ENCODE measurements at regions not wholly inside any gene's neighbourhood (a gene's known extent, or its start where the extent isn't known, plus 50 kb on each side); places are given as distances from the start of the nearest gene placed in this dataset.
"Not testable (repeated sequence)": the region's sequence is repeated elsewhere in the genome, so short reads cannot be mapped to it uniquely, and the experiment has no call there.

DNA sequence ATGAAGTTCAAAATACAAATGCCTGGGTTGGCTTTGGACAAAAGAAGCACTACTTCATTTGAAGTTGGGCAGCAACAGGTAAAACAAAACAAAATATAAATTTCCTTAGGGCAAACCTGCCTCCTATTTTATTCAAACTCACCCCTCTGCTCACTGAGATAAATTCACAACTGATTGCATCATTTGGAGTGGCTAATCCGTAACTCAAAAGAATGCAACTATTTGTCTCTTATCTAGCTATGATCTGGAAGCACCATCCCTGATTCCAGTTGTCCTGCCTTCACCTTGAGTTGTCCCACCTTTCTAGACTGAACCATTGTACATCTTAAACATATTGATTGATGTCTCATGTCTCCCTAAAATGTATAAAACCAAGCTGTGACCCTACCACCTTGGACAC, 145.0 kb downstream of the CCER1 start:
- H3K36me3 Mint-ChIP-seq (ENCODE audit: low read depth), result no peaks in the 10 kb centered on the region
- H3K4me3 Mint-ChIP-seq, result no peak overlapping the region
- H3K27me3 Mint-ChIP-seq (ENCODE audit: low read depth), result no peaks in the 10 kb centered on the region
- H3K27ac Mint-ChIP-seq, result no peak overlapping the region
- no peaks in the 10 kb centered on the region for H3K4me1 Mint-ChIP-seq (ENCODE audit: low read depth)
- H3K9me3 Mint-ChIP-seq, result no peaks in the 10 kb centered on the region

DNA sequence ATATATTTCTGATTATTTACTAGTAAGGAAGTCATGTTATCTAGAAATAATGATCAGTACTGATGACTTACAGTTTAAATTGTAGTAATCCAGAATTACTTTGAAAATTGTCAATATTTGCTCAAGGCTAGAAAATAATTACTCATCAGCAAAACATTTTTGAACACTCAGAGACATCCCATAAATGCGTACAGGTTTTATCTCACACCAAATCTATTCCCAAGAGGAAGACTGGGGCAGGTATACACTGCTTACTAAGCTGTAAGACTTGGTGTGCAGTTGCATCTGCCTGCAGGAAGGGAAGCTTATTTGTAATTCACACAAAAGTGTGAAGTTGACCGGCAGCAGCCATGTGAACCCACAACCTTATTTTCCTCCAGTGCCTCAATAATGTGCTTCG, 146.4 kb downstream of the CCER1 start:
- H3K27me3 Mint-ChIP-seq (ENCODE audit: low read depth), result no peaks in the 10 kb centered on the region
- no peak overlapping the region for H3K4me3 Mint-ChIP-seq
- H3K27ac Mint-ChIP-seq, result no peak overlapping the region
- H3K4me1 Mint-ChIP-seq (ENCODE audit: low read depth), result no peaks in the 10 kb centered on the region
- no peaks in the 10 kb centered on the region for H3K36me3 Mint-ChIP-seq (ENCODE audit: low read depth)
- H3K9me3 Mint-ChIP-seq, result no peaks in the 10 kb centered on the region

DNA sequence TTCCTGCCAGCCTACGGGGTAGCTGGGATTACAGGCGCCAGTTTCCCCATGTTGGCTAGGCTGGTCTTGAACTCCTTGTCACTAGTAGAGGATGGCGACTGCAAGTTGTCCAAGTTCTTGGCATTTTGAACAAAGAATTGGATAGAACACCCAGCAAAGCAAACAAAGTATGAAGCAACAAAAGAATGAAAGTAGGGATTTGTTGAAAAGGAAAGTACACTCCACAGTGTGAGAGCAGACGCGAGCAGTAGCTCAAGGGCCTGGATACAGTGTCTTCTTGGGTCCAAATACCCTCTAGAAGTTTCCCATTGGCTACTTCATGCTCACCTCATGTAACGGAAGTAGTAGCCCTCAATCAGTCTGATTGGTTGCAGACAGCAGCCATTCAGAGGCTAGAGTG, 152.2 kb downstream of the CCER1 start:
- Mint-ChIP-seq H3K36me3 (ENCODE audit: low read depth) (no peaks in the 10 kb centered on the region), H3K4me3 (no peak overlapping the region), H3K27ac (no peak overlapping the region)

DNA sequence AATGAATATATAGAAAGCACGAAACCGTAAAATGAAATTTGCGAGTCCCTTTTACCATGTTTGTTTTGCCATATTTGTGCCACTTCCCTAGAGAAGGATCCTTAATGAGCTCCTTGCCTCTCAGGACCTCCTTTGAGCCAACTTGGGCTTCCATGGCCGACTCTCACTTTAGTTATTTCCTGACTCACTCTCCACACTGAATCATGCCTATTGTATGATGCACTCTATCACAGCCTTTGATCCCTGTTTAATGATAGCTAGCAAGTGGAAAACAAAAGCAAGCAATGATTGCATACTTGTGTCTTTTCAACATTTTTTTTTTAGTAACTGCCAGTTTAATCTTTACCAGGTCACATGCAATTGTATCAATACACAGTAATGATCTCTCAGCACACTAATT, 153.2 kb downstream of the CCER1 start:
- no peaks in the 10 kb centered on the region for H3K27me3 Mint-ChIP-seq (ENCODE audit: low read depth)
- no peak overlapping the region for H3K4me3 Mint-ChIP-seq
- no peaks in the 10 kb centered on the region for H3K9me3 Mint-ChIP-seq
- H3K27ac Mint-ChIP-seq, result no peak overlapping the region
- no peaks in the 10 kb centered on the region for H3K4me1 Mint-ChIP-seq (ENCODE audit: low read depth)
- no peaks in the 10 kb centered on the region for H3K36me3 Mint-ChIP-seq (ENCODE audit: low read depth)

More for the DNA sequence above, 152.2 kb downstream of the CCER1 start:
- Mint-ChIP-seq H3K9me3 (no peaks in the 10 kb centered on the region), H3K4me1 (ENCODE audit: low read depth) (no peaks in the 10 kb centered on the region), H3K27me3 (ENCODE audit: low read depth) (no peaks in the 10 kb centered on the region)

DNA sequence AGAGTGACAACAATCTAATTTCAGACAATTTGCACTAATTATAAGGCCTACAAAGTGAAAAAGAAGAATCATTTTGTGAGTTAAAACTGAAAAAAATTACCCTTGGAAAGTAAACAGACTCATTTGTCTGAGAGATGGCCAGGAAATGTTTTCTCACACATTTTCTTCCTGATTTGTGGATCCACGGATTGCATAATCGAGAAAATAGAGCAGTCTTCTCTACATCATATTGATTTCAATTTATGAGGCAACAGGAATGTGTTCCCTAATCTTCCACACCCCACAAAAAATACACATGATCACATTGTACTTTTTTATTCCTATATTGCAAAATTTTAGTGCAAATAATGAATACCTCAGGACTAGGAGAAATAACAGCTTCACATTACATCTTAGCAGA, 160.8 kb downstream of the CCER1 start:
- Mint-ChIP-seq H3K27ac (no peak overlapping the region), H3K27me3 (ENCODE audit: low read depth) (no peaks in the 10 kb centered on the region), H3K4me3 (no peak overlapping the region), H3K4me1 (ENCODE audit: low read depth) (no peaks in the 10 kb centered on the region), H3K36me3 (ENCODE audit: low read depth) (no peaks in the 10 kb centered on the region), H3K9me3 (no peaks in the 10 kb centered on the region)

DNA sequence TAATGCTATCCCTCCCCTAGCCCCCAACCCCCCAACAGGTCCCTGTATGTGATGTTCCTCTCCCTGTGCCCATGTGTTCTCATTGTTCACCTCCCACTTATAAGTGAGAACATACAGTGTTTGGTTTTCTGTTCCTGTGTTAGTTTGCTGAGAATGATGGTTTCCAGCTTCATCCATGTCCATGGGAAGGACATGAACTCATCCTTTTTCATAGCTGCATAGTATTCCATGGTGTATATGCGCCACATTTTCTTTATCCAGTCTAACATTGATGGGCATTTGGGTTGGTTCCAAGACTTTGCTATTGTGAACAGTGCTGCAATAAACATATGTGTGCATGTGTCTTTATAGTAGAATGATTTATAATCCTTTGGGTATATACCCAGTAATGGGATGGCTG, 162.3 kb downstream of the CCER1 start:
- H3K36me3 Mint-ChIP-seq (ENCODE audit: low read depth); H3K9me3 Mint-ChIP-seq; H3K4me3 Mint-ChIP-seq; H3K4me1 Mint-ChIP-seq (ENCODE audit: low read depth); H3K27ac Mint-ChIP-seq; H3K27me3 Mint-ChIP-seq (ENCODE audit: low read depth): not testable (repeated sequence)

DNA sequence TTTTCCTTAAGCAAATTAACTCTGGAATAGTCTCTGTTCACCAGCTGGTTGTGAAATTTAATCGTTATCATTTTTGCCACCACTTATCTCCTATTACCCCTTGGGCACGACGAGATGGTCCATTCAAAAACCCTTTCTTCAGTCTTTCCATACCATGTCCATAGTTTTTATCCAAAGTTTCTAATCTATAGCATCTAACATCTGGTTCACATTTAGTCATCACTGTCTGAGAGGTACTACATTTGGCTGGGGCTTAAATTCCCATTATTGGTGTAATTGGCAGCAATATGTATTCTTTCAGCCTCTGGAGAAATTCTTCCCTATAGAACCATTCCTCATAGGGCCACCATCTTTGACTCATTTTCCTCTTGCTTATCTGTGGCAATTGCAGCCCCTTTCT, 163.5 kb downstream of the CCER1 start:
- Mint-ChIP-seq H3K27ac (no peak overlapping the region), H3K9me3 (no peaks in the 10 kb centered on the region), H3K4me3 (no peak overlapping the region), H3K4me1 (ENCODE audit: low read depth) (no peaks in the 10 kb centered on the region), H3K27me3 (ENCODE audit: low read depth) (no peaks in the 10 kb centered on the region), H3K36me3 (ENCODE audit: low read depth) (no peaks in the 10 kb centered on the region)

DNA sequence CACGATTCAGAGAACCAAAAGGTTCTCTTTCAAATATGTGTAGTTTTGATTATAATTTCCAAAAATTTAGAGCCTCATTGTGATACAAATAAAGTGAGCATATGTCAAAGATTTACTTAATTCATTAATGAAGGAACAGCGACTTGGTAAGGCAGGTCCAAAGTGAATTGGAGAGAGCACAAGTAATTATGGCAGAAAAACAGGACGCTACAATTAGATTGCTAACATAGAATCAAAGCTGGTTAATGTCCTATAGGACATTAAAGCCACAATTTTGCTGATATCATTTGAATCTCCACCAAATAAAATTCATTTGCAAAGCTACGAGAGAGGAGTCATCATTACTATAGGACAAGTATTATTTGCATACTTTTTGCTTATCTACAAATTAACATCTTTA, 164.2 kb downstream of the CCER1 start:
- H3K4me3 Mint-ChIP-seq, result no peak overlapping the region

DNA sequence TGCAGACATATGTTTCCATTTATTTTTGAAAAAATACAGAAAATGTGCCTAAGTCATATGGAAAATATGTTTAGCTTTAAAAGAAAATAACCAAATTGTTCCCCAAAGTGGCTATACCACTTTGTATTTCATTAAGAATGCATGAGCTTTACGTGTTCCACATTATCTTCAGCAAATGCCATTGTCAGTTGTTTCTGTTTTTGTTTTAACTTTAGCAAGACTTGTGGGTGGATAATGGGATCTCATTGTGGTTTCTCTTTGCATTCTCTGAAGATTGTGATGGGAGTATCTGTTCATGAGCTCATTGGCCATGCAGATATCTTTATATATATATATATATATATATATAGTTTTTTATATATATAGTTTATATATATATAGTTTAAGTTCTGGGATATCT, 181.5 kb downstream of the CCER1 start:
- Mint-ChIP-seq H3K4me3 (no peak overlapping the region), H3K4me1 (ENCODE audit: low read depth) (no peaks in the 10 kb centered on the region), H3K27ac (no peak overlapping the region), H3K9me3 (no peaks in the 10 kb centered on the region), H3K36me3 (ENCODE audit: low read depth) (no peaks in the 10 kb centered on the region), H3K27me3 (ENCODE audit: low read depth) (no peaks in the 10 kb centered on the region)

More for the DNA sequence above, 164.2 kb downstream of the CCER1 start:
- no peak overlapping the region for H3K27ac Mint-ChIP-seq
- no peaks in the 10 kb centered on the region for H3K27me3 Mint-ChIP-seq (ENCODE audit: low read depth)
- no peaks in the 10 kb centered on the region for H3K4me1 Mint-ChIP-seq (ENCODE audit: low read depth)
- H3K9me3 Mint-ChIP-seq, result no peaks in the 10 kb centered on the region
- no peaks in the 10 kb centered on the region for H3K36me3 Mint-ChIP-seq (ENCODE audit: low read depth)

DNA sequence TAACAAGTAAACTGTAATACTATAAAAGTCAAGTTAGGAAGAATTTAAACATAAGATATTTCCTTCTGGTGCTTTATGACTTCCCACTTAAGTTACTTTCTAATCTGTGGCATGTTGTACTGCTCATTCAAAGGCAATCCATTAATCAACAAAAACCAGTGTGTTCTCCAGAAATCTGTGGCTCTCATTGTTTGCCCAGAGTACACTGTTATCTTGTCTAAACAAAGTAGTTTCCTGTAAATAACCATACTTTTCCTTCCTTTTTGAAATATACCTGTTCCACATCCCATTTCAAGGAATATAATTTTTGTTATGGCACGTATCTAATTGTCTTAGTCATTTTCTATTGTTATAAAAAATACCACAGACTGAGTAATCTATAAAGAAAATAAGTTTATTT, 184.1 kb downstream of the CCER1 start:
- Mint-ChIP-seq H3K36me3 (ENCODE audit: low read depth) (no peaks in the 10 kb centered on the region), H3K4me1 (ENCODE audit: low read depth) (no peaks in the 10 kb centered on the region), H3K27me3 (ENCODE audit: low read depth) (no peaks in the 10 kb centered on the region), H3K9me3 (no peaks in the 10 kb centered on the region), H3K4me3 (no peak overlapping the region), H3K27ac (no peak overlapping the region)

DNA sequence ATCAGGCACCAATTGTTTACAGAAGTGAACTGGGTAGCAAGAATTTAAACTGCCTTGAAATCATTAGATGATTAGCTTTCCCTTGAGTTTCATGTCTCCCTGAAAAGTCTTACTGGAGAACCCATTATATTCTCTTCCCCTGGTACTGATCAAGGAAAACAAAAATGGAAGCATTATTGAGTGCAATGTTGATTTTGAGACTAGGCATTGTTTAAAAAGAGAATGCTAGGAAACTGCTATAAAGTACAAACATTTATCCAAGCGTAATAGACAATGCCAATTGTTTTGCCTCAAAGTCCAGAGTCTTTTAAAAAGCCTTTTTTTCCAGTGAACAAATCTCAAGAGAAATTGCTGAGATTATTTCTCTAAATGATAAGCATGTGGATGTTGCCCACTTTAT, 197.0 kb downstream of the CCER1 start:
- H3K4me3 Mint-ChIP-seq, result no peak overlapping the region
- peaks cover 3% of the 10 kb centered on the region for H3K9me3 Mint-ChIP-seq
- H3K27ac Mint-ChIP-seq, result no peak overlapping the region
- no peaks in the 10 kb centered on the region for H3K36me3 Mint-ChIP-seq (ENCODE audit: low read depth)
- H3K4me1 Mint-ChIP-seq (ENCODE audit: low read depth), result no peaks in the 10 kb centered on the region
- no peaks in the 10 kb centered on the region for H3K27me3 Mint-ChIP-seq (ENCODE audit: low read depth)

DNA sequence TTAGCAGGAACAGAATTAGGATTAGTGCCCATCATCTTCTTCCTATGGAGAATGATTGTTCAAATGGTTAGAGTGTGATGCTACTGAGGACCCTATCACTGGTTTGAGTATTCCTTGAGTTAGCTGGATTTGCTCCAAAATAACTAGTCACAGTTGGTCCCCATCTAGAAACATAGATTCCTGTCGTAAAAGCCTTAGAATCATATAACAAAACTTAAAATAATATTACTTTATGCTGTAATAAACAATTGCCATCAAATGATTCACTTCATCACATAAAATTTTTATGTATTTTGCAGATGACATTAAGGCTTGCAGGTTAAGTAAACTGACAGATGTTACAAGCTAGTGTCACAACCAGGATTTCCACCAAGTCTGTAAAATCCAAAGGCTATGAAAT, 209.8 kb downstream of the CCER1 start:
- Mint-ChIP-seq H3K4me1 (ENCODE audit: low read depth) (no peaks in the 10 kb centered on the region), H3K4me3 (no peak overlapping the region), H3K27me3 (ENCODE audit: low read depth) (no peaks in the 10 kb centered on the region), H3K27ac (no peak overlapping the region), H3K9me3 (peaks cover 4% of the 10 kb centered on the region), H3K36me3 (ENCODE audit: low read depth) (no peaks in the 10 kb centered on the region)

DNA sequence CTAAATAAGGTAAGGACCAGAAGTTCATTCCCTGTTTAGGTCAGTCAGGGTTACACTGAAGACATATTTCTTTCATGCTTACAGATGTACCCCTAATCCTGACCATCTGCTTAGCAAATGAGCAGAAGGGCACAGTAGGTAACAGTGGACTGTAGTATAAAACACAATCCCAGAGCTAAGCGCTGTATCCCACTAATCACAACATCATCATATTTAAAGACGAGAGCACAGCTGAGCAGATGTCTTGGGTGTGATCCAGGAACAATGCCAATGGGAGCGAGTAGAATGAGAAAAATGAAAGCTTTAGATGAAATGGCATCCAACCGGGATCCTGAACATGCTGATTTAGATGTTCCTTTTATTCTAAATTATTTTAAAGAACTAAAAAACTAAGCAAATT, 213.4 kb downstream of the CCER1 start:
- peaks cover 4% of the 10 kb centered on the region for H3K9me3 Mint-ChIP-seq
- H3K36me3 Mint-ChIP-seq (ENCODE audit: low read depth), result no peaks in the 10 kb centered on the region
- H3K27ac Mint-ChIP-seq, result no peak overlapping the region
- no peaks in the 10 kb centered on the region for H3K4me1 Mint-ChIP-seq (ENCODE audit: low read depth)
- H3K27me3 Mint-ChIP-seq (ENCODE audit: low read depth), result no peaks in the 10 kb centered on the region
- H3K4me3 Mint-ChIP-seq, result no peak overlapping the region

DNA sequence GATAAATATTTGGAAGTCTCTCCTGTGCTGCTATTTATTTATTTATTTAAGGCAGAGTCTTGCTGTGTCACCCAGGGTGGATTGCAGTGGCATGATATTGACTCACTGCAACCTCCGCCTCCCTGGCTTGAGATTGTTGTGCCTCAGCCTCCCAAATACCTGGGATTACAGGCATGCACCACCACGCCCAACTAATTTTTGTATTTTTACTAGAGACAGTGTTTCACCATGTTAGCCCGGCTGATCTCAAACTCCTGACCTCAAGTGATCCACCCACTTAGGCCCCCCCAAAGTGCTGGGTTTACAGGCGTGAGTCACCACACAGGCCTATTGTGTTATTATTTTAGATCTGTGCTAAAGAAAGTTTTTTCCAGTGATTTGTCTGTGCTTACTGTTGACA, 225.2 kb downstream of the CCER1 start:
- Mint-ChIP-seq H3K27ac (no peak overlapping the region), H3K4me3 (no peak overlapping the region), H3K36me3 (ENCODE audit: low read depth) (no peaks in the 10 kb centered on the region), H3K4me1 (ENCODE audit: low read depth) (no peaks in the 10 kb centered on the region), H3K9me3 (no peaks in the 10 kb centered on the region), H3K27me3 (ENCODE audit: low read depth) (no peaks in the 10 kb centered on the region)

DNA sequence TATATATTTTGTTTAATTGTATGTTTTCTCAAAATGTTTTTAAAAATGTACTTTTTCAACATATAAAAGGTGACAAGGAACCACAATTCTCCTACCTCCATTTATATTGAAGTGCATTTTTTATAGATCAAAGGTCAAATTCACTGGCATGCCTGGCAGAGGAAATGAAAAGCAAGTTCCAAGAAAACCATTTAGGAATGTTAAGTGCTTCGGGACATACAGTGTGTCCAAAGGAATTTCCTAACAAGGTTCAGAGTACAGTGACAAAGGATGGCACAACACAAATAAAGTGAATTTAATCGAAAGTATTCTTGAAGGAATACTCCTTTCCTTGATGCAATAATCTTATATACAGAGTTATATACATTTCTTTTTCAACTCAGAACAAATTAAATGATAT, 242.3 kb downstream of the CCER1 start:
- Mint-ChIP-seq H3K4me1 (ENCODE audit: low read depth) (no peaks in the 10 kb centered on the region), H3K9me3 (no peaks in the 10 kb centered on the region), H3K27me3 (ENCODE audit: low read depth) (no peaks in the 10 kb centered on the region), H3K4me3 (no peak overlapping the region), H3K27ac (no peak overlapping the region), H3K36me3 (ENCODE audit: low read depth) (no peaks in the 10 kb centered on the region)

DNA sequence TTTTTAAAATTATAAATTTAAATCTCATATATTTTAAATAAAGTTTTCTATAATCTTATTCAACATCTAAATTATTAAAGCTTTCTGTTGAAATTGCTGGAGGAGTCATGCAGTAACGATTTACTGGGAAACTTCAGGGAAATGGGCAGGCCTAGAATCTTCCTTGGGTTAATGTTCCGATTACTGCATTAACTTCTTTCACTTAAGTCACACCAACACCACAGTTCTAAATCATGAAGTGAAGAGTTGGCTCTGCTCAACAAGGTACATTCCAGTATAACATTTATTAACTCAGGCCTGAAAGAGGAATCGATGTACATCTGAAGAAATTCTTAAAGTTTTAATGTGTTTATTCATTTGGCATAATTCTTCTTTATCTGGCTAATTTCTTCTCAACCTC, 244.3 kb downstream of the CCER1 start:
- H3K27ac Mint-ChIP-seq, result no peak overlapping the region
- no peaks in the 10 kb centered on the region for H3K4me1 Mint-ChIP-seq (ENCODE audit: low read depth)
- no peaks in the 10 kb centered on the region for H3K36me3 Mint-ChIP-seq (ENCODE audit: low read depth)
- no peaks in the 10 kb centered on the region for H3K9me3 Mint-ChIP-seq
- H3K4me3 Mint-ChIP-seq, result no peak overlapping the region
- H3K27me3 Mint-ChIP-seq (ENCODE audit: low read depth), result no peaks in the 10 kb centered on the region

All from T-helper 1 cell treated with Interleukin-12 subunit alpha and Interleukin-12 subunit beta and Interleukin-4 antibody, amounts not matched to agents 30 μg/mL and 1 μg/mL, for 36 hours (primary cell).